ENCODE measurements at regions not wholly inside any gene's neighbourhood (a gene's known extent, or its start where the extent isn't known, plus 50 kb on each side); places are given as distances from the start of the nearest gene placed in this dataset.
"Not testable (repeated sequence)": the region's sequence is repeated elsewhere in the genome, so short reads cannot be mapped to it uniquely, and the experiment has no call there.

DNA sequence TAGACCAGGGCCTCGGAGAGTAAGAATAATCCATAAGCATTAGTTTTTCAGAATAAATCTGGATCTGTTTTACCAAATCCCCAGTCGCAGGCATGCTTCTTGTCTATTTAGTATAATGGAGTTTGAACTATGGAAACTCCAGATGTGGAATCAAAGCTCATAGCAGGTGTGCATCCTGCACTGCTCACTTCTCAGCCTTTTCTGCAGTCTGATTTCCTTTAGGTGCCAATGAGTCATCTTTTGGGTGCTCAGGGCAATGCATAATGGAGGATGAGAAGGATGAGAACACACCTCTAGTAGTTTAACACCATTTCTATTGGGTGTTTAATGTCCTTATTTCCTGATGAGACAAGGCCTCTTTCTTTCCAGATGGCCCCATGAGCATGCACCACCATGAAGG lies 961.2 kb downstream of the TMEM121 start:
- no peak for DNase-seq

DNA sequence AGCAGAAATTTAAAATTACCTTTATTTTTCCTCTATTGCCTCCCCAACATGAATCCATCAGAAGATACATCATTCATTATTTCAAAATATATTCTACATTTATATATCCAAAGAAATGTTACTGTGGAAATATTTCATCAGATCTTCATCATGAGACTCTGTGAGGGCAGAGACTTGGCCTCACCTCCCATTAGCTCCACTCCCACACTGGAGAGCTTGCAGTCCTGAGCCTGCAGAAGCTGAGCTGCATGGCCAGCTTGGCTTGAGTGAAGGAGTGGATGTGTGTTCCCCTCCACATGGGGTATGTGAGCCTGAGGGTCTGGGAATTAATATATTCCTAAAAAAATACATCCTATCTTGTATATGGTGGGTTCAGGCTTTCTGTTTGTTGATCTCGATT lies 961.9 kb downstream of the TMEM121 start:
- no peak for DNase-seq

DNA sequence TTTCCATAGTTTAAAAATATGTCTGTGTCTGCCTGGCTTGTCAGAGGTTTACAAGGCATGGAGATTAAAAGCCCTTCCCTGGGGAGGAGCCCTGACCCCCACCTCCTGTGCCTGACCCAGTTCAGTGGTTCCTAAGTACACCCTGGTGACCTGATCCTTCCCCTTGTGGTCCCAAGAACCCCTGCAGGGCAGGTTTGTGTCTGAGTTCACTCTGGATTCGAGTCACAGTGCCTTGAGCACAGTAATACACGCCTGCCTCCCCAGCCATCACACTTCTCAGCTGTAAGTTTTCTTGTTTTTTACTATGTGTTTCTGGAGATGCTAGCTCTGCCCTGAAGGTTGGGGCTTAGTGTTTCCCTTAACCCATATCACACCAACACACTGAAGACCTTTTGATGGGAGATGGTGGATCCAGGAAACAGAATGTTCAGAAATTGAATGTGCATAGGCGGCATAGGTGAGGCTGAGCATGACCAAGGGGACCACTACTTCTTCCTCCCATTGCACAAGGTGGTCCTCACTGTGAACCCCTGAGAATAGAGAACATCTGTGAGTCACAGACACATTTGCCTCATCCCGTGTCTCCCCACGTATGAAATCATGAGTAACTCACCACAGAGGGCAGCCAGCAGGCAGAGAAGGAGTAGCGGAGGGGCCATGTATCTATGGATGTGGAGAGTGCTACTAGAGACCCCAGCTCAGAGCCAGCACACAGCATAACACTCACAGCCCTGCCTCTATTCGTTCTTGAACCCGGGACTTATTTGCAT lies 962.9 kb downstream of the TMEM121 start:
- peak; percentile 20 for DNase-seq

DNA sequence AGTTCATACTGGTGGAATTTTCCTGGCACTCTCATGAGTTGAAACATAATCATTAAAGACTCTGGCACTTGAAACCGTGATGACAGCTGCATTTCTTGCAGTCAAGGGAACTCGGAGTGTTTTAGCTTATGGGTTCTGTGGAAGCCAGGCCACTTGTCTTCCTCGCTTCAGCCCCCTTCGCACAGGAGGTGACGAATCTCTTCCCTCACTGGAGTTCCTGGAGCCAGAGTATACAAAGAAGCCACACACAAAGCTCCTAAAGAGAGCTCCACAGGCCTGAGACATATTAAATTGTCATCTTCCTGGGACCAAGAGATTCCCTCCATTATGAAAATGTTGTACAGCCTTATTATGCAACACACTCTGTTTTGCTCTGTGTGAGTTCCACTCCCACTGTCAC lies 964.1 kb downstream of the TMEM121 start:
- DNase-seq, result no peak

DNA sequence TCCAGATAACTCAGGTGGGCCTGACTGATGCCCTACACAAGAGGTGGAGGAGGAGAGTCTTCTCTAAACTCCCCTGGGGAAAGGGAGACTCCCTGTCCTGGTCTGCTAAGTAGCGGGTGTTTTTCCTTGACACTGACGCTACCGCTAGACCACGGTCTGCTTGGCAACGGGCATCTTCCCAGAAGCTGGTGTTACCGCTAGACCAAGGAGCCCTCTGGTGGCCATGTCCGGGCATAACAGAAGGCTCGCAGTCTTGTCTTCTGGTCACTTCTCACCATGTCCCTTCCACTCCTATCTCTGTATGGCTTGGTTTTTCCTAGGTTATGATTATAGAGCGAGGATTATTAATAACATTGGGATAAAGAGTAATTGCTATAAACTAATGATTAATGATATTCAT lies 965.5 kb downstream of the TMEM121 start:
- no peak for DNase-seq

DNA sequence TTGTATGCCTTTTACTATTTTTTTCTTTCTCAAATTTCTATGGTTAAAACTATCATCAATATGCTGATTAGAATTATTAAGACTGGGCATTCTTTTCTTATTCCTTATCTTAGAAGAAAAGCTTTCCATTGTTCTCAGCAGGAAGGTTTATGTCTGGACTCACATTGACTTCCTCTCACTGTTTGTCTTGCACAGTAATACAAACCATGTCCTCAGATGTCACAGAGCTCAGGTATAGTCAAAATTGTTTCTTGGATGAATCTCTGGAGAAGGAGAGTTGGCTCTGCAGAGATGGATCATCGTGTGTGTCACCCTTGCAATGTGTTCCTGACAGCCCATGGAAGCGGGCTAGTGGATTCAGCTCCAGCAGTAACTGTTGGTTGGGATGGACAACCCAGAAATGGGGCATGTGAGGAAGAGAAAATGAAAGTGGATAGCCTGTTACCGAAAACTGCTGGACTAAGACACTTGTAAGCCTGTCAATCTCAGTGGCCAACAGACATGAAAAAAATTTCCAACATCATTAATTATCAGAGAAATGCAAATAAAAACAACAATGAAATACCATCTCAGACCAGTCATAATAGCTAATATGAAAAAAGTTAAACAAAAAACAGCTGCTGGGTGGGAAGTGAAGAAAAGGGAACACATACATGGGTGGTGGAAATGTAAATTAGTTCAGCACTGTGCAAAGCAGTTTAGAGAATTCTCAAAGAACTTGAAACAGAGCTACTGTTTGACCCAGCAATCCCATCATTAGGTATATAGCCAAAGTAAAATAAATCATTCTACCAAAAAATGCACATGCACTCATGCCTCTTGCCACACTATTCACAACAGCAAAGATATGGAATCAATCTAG lies 967.8 kb downstream of the TMEM121 start:
- no peak for DNase-seq

DNA sequence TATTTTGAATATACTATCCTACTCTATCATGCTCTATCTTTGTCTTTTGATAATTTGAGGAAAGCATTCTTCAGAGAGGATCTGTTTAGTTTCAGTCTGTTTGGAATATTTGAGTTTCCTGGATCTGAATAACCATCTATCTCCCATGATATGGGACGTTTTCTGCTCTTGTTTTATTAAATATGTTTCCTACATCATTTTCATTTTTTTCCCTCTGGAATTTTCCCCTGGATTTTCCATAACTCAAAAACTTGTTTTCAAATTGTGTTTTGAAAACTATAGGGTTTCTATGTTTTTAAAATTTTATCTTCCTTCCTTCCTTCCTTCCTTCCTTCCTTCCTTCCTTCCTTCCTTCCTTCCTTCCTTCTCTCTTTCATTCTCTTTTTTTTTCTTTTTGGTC lies 974.2 kb downstream of the TMEM121 start:
- DNase-seq, result no peak

DNA sequence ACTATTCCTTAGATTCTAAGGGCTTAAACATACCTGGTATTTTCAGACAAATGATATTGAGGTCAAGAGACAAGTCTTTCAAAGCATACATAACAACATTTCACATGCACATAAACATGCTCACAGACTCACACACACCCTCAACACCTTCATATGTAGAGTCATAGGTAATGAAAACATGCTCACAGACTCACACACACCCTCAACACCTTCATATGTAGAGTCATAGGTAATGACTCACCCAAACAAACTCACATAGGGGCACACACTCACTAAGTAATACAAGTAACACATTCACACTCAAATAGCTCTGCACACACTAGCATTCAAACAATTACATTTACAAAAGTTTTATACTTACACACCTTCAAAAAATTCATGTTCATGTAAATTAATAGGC lies 975.5 kb downstream of the TMEM121 start:
- DNase-seq, result no peak

DNA sequence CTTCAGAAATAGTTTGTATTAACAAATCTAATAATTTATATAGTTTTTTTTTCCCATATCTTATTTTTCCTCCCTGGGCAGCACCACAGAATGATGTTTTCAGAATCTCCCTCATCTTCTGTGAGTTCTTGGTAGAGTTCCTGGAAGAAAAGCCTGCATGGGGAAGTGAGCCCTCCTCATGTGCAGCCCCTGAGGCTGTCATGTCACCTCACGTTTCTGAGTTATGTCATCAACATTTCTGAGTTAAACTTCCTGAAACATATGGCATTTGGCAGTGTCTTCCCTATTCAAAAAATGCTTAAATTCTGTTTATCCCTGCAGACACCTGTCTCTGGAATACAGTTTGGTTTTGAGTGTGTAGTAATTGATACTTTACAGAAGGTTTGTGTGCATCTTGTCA lies 979.0 kb downstream of the TMEM121 start:
- DNase-seq, result no peak

DNA sequence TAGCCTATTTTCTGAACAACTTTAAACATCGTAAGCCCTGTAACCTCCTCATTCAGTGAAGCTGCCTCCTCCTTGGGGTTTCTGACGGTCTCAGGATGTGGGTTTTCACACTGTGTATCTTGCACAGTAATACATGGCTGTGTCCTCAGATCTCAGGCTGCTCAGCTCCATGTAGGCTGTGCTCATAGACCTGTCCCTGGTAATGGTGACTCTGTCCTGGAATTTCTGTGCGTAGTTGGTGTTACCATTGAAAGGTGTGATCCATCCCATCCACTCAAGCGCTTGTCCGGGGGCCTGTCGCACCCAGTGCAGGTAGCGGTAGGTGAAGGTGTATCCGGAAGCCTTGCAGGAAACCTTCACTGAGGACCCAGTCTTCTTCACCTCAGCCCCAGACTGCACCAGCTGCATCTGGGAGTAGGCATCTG lies 980.5 kb downstream of the TMEM121 start:
- DNase-seq, result peak; percentile 77

DNA sequence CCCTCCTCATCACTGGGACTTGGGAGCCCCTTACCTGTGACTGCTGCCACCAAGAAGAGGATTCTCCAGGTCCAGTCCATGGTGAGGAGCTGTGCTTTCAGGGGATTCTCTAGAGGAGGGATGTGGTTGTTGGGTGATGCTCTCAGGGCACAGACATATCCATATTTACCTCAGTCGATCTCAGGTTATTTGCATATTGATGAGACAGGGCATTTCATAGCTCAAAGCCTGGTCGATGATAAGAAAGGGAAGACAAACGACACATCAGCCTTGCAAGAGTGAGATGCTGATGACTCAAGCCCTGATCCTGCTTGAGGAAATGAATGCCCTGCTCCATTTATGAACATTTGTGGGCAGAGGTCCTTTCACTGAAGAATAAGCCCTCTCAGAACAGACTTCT lies 981.0 kb downstream of the TMEM121 start:
- no peak for DNase-seq

DNA sequence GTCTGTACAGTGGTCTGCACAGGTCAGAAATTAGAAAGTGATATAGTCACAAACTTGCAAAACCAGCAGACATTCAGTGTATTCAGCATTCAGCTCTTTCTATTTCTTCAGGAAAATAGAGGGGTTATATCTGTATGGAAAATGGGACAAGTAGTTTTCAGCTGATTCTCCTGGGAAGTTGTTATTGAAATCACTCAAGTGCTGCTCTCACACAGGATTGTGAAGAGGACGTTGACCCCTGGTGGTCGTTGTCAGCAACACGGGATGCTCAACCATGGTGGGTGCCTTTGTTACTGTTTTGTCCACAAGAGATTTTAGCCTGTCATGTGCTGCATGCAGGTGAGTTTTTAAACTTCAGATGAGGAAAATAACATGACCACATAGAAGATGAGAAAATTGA lies 981.8 kb downstream of the TMEM121 start:
- DNase-seq, result no peak

DNA sequence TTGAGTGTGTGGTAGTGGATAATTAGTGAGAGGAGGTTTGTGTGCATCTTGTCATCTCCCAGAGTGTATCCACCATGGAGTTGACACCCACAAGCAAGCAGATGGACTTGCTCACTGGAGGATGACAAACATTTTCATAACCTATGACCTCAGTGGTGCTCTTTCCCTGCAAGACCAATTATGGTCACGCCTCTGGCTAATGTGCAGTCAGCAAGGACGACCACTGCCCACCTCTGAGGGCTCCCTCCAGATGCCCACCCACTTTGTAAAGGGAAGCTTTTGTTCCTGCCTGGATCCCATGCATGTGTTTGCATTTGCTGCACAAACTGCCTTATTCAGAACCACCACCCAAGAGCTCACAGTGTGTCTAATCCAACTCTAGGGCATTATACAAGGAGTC lies 982.8 kb downstream of the TMEM121 start:
- DNase-seq, result no peak

DNA sequence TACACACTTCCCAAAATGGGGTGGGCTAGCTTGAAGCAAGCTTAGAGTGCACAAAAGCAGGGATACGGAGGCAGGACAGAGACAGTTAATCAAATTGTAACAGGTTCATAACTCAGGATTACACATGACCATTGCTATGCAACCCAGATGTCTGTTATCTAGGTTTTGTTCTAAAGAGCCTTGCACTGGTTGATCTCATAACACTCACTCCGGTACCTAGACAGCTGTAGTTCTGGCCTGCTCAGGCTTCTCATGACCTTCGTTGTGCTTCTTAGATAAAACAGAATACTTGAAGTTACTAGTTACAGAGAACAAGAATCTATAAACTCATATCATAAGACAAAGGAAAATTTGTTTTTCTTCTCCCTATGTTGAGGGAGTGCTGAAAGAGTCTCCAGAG lies 983.4 kb downstream of the TMEM121 start:
- no peak for DNase-seq

DNA sequence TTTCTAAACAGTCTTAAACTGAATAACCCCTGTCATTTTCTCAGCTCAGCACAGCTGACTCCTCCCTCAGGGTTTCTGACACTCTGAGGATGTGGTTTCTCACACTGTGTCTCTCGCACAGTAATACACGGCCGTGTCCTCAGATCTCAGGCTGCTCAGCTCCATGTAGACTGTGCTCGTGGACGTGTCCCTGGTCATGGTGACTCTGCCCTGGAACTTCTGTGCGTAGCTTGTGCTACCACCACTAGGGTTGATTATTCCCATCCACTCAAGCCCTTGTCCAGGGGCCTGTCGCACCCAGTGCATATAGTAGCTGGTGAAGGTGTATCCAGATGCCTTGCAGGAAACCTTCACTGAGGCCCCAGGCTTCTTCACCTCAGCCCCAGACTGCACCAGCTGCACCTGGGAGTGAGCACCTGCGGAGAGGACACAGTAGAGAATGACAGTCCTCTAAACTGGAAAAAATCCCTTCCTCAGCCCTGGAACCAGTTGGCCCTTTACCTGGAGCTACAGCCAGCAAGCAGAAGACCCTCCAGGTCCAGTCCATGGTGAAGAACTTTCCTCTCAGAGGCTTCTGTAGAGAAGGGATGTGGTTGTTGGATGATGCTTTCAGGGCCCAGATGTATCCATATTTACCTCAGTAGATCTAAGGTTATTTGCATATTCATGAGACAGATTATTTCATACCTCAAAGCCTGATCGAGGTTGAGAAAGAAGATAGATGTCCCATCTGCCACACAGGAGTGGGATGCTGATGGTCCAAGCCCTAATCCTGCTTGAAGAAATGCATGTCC lies 984.8 kb downstream of the TMEM121 start:
- peak; percentile 42 for DNase-seq

DNA sequence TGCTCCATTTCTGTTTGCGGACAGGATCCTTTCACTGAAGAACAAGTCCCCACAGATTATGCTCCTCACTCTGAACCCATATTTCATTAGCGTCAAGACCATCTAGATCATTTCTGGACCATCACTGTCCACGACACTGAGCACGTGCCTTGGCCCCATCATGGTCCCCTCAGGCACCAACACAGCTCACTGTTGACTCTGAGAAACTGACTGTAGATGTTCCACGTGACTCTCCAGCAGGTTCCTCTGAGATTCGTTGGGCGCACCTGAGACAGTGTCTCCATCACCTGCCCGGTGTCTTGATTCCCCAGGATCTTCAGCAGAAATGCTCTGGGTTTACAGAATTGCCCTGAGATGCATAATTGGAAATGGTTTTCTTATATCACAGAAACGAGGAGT lies 985.4 kb downstream of the TMEM121 start:
- DNase-seq, result no peak

DNA sequence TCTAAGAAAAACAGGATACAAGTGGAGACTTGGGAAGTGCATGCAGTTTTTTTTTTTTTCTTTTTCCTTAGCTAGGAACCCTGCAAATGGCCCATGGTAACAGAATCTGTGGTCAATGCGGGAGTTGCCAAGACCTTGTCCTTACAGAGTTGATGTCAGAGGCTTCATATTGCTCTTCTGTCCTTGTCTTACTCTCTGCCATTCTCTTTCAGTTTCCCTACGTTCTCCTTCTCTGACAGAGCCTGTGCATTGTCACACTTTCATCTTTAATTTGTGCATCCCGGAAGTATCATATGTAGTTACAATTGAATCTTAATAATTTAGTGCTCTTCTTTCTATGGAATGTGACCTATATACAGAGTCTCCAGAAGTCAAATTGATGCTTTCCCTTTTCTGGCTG lies 986.9 kb downstream of the TMEM121 start:
- no peak for DNase-seq

DNA sequence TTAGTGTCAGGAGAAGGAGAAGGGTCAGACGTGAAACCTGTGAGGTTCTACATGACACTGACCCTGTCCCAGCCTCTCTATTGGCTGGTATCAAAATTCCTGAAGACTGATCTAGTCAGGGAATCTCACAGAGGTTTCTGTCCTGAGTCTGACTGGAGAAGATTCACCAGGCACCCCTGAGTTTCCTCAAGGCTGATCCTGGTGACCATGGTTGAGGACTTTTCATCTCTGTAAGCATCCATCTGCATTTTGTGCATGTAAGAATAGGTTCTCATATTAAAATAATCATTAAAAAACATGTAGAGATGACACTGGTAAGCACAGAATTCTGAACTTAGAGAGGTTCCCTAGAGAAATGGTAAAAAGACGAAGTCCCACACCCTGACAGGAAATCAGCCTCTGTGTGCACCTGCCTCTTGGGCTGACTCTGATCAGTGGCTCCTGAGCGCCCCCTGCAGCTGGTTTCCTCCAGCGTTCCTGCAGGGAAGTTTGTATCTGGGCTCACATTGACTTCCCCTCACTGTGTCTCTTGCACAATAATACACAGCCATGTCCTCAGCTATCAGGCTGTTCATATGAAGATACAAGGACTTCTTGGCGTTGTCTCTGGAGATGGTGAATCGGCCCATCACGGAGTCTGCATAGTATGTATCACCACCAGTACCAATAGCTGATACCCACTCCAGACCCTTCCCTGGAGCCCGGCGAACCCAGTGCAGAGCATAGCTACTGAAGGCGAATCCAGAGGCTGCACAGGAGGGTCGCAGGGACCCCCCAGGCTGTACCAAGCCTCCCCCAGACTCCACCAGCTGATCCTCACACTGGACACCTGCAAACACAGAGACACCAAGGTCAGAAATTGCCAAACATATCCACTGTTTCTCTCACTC lies 991.9 kb downstream of the TMEM121 start:
- DNase-seq, result peak; percentile 60

DNA sequence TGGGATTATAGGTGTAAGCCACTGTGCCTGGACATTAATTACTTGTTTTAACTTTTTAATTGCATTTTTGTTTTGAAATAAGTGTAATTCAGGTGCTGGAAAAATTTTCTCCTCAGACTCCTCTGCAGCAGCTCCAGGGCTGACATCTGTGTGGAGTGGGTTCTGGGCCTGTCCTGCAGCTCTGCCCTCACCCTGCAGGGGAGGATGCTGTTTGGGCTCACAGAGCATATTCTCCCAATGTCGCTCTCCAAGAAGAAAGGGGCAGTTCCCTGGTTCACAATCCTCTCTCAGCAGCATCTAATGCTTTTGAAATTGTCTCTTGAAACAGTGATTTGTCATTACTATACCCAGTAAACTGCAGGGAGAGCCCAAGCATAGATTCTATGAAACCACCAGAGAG lies 995.7 kb downstream of the TMEM121 start:
- DNase-seq, result not testable (repeated sequence)

DNA sequence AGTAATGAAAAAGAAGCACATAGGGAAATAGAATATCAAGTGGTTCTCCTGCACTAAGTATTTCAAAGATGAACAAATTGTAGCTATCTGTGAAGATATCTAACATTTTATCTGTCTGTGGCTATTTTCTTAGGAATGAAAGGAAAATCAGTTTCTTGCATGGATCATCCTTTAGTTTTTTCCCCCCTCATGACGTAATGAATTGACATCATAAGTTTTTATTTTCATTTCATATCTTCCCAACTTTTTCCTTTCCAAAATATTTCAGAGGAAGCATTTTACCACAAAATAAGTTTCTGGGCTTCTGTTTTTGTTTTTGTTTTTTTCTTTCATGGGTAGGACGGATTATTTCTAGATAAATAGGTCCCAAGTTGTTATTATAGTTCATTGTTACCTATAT lies 996.6 kb downstream of the TMEM121 start:
- no peak for DNase-seq

DNA sequence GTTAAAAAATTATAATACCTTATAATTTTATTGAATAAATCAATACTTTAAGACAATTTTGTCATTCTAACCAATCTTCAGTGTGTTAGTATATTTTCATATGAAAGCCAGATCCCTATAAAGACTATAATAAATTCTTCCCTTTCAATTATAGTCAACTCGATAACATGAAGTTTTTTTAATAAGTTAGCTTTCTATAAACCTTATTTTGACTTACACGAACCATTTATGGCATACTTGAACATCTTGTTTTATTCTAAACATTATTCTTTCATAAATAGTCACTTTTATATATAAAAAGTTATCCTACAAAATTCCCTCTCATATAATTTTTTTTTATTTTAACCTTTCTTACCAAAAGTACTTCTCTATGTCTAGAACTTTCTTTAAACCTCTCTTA lies 1002.3 kb downstream of the TMEM121 start:
- no peak for DNase-seq

DNA sequence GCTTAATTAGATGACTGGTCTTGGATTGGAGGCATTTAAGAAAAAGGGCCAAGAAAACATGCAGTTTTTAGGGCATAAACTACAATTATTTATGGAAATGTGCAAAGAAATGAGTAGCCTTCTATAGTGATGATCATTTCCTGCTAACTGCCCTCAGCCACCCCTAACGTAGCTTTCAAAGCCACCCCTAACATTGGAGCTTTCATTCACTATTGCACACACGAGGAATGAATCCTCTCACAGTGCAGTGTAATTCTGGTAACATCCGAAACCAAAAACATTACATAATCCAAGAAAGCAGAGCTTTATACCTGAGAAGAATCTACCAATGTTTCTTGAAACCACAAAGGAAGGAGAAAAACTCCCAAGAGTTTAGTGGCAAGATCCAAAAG lies 1003.6 kb downstream of the TMEM121 start:
- DNase-seq, result no peak
